Left ventricle myocardium inferior (tissue), 1 donor: ENCODE measurements at regions not wholly inside any gene's neighbourhood (a gene's known extent, or its start where the extent isn't known, plus 50 kb on each side); places are given as distances from the start of the nearest gene placed in this dataset.

ENCODE experiments used
- DNase-seq: peaks from one replicate; pipeline ENCODE4 v3.0.0-alpha.2; 2020
- H3K27ac ChIP-seq: fragments of 200-600 bp; replicated peaks from 2 replicates; pipeline ENCODE4 v1.8.0; 2021
- H3K27me3 ChIP-seq: fragments of 200-600 bp; 2 replicates; pipeline ENCODE4 v1.8.0; 2021; ENCODE audit warnings: low read depth
- H3K36me3 ChIP-seq: fragments of 200-600 bp; 2 replicates; pipeline ENCODE4 v1.8.0; 2021
- H3K4me1 ChIP-seq: fragments of 200-600 bp; 2 replicates; pipeline ENCODE4 v1.8.0; 2021
- H3K4me3 ChIP-seq: fragments of 200-600 bp; 2 replicates; pipeline ENCODE4 v1.8.0; 2021; ENCODE audit warnings: mild to moderate bottlenecking, moderate library complexity
- H3K9me3 ChIP-seq: fragments of 200-600 bp; replicated peaks from 2 replicates; pipeline ENCODE4 v1.8.0; 2021
- CTCF ChIP-seq: fragments of 200-600 bp; IDR thresholded peaks from 2 replicates; pipeline ENCODE4 v1.8.0; 2021; ENCODE audit warnings: antibody characterized with exemption, mild to moderate bottlenecking, borderline replicate concordance
- intact Hi-C: fragments of 100-400 bp; cut with micrococcal nuclease; formaldehyde crosslinking; loops from one replicate; pipeline ENCODE4 v1.11.0; 2022
- donor health status: DM: no; HTN: yes; CAD: no; lungs with severe emphysema.

DNA sequence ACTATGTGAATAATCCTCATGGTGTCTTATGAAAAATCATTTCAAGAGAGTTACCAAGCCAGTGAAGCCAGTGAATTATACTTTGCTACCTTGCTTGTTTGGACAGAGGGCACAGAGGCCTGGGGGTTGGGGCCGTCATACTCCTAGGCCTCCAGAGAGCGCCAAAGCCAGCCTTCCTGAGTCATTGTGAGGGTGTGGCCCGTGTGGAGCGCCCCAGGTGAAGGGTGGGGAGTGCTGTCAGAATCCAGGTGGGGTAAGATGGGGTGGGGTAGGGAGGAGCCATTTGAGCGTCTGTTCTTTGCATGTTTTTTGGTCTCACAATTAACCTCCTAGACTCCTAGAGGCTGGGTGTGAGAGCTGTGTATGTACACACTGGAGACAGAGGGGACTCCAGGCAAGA lies 71.1 kb downstream of the PERP start:
- H3K9me3 ChIP-seq = no peaks in the 10 kb centered on the region
- H3K4me3 ChIP-seq = no peak overlapping the region
- peaks cover 10% of the 10 kb centered on the region for H3K4me1 ChIP-seq
- no peak for DNase-seq
- H3K27ac ChIP-seq = no peak overlapping the region
- H3K36me3 ChIP-seq = no peaks in the 10 kb centered on the region
- intact Hi-C loops = no loop called here
- H3K27me3 ChIP-seq = no peaks in the 10 kb centered on the region
- no peak for TF ChIP-seq CTCF

GRCh38 chr6:138037009-138037504 lies 70.2 kb downstream of the PERP start:
- Histone ChIP-seq H3K27ac (no peak overlapping the region), H3K9me3 (peaks cover 3% of the 10 kb centered on the region), H3K27me3 (no peaks in the 10 kb centered on the region), H3K4me1 (peaks cover 1% of the 10 kb centered on the region), H3K36me3 (no peaks in the 10 kb centered on the region), H3K4me3 (no peak overlapping the region)
- no peak for TF ChIP-seq CTCF
- intact Hi-C loops = no loop called here
- no peak for DNase-seq

GRCh38 chr6:138038142-138038870 lies 68.9 kb downstream of the PERP start:
- no peak overlapping the region for H3K27ac ChIP-seq
- H3K4me1 ChIP-seq = no peaks in the 10 kb centered on the region
- H3K27me3 ChIP-seq = no peaks in the 10 kb centered on the region
- no peak for DNase-seq
- no peak for TF ChIP-seq CTCF
- intact Hi-C loops = no loop called here
- no peaks in the 10 kb centered on the region for H3K36me3 ChIP-seq
- H3K4me3 ChIP-seq = no peak overlapping the region
- H3K9me3 ChIP-seq = peaks cover 16% of the 10 kb centered on the region
